Liver (tissue), 8 donors: ENCODE measurements at regions not wholly inside any gene's neighbourhood (a gene's known extent, or its start where the extent isn't known, plus 50 kb on each side); places are given as distances from the start of the nearest gene placed in this dataset.
A peak's percentile ranks its signal among the peaks of the same experiment; 100 is the strongest.

Experiments used
- DNase-seq: peaks from one replicate; pipeline ENCODE4 v3.0.0-alpha.2; 2017; ENCODE audit warnings: low spot score
- H3K27ac ChIP-seq, 2 donors: one replicate each; pipeline ENCODE4 v1.7.0; 2013; ENCODE audit warnings: inconsistent platforms in 2 of 2, low read length in 2 of 2, control low read depth in 1 of 2, low read depth in 1 of 2, mild to moderate bottlenecking in 1 of 2
- H3K27me3 ChIP-seq, 4 donors: one replicate each; pipeline versions ENCODE4 v1.6.1 to v1.7.0; 2013; ENCODE audit warnings: low read length in 3 of 4, inconsistent platforms in 1 of 4, mild to moderate bottlenecking in 1 of 4, moderate library complexity in 1 of 4; ENCODE audit not compliant: control insufficient read depth in 4 of 4, insufficient read depth in 4 of 4
- H3K36me3 ChIP-seq, 4 donors: one replicate each; pipeline versions ENCODE4 v1.6.1 to v1.7.0; 2013; ENCODE audit warnings: low read length in 3 of 4, mild to moderate bottlenecking in 3 of 4, low read depth in 1 of 4, moderate library complexity in 1 of 4; ENCODE audit not compliant: control insufficient read depth in 4 of 4, insufficient read depth in 3 of 4
- H3K4me1 ChIP-seq, 4 donors: one replicate each; pipeline versions ENCODE4 v1.6.1 to v1.7.0; 2013; ENCODE audit warnings: low read length in 3 of 4, mild to moderate bottlenecking in 3 of 4, moderate library complexity in 1 of 4; ENCODE audit not compliant: control insufficient read depth in 4 of 4, insufficient read depth in 4 of 4
- H3K4me3 ChIP-seq, 3 donors: one replicate each; pipeline versions ENCODE4 v1.6.1 to v1.7.0; 2013; ENCODE audit warnings: low read length in 3 of 3, control low read depth in 1 of 3, low read depth in 1 of 3, mild to moderate bottlenecking in 1 of 3
- H3K9ac ChIP-seq, 2 donors: one replicate each; pipeline ENCODE4 v1.7.0; 2013; ENCODE audit warnings: low read length in 2 of 2, mild to moderate bottlenecking in 2 of 2, moderate library complexity in 2 of 2, control low read depth in 1 of 2, low read depth in 1 of 2
- H3K9me3 ChIP-seq, 4 donors: one replicate each; pipeline versions ENCODE4 v1.6.1 to v1.7.0; 2013; ENCODE audit warnings: low read length in 3 of 4; ENCODE audit not compliant: control insufficient read depth in 4 of 4
- EGR1 ChIP-seq, 2 donors: IDR thresholded peaks; 2 replicates each; pipeline ENCODE4 v1.6.1; 2016 to 2018; ENCODE audit warnings: antibody characterized with exemption in 2 of 2, low read depth in 2 of 2
- FOXA1 ChIP-seq: IDR thresholded peaks from 2 replicates; pipeline ENCODE4 v1.6.1; 2016; ENCODE audit warnings: antibody characterized with exemption
- FOXA2 ChIP-seq: IDR thresholded peaks from 2 replicates; pipeline ENCODE4 v1.6.1; 2016; ENCODE audit warnings: antibody characterized with exemption
- GABPA ChIP-seq, 2 donors: IDR thresholded peaks in 1 of 2; conservative IDR thresholded peaks in 1 of 2; 2 replicates each; pipeline ENCODE4 v1.6.1; 2016; ENCODE audit warnings: antibody characterized with exemption in 2 of 2, mild to moderate bottlenecking in 1 of 2, moderate library complexity in 1 of 2
- HNF4A ChIP-seq, 2 donors: conservative IDR thresholded peaks; 2 replicates each; pipeline ENCODE4 v1.6.1; 2016; ENCODE audit warnings: antibody characterized with exemption in 2 of 2, mild to moderate bottlenecking in 2 of 2
- HNF4G ChIP-seq: IDR thresholded peaks from 2 replicates; pipeline ENCODE4 v1.6.1; 2016; ENCODE audit warnings: antibody characterized with exemption
- JUND ChIP-seq, 2 donors: IDR thresholded peaks; 2 replicates each; pipeline ENCODE4 v1.6.1; 2016; ENCODE audit warnings: antibody characterized with exemption in 2 of 2
- MAX ChIP-seq: IDR thresholded peaks from 2 replicates; pipeline ENCODE4 v1.6.1; 2016; ENCODE audit warnings: antibody characterized with exemption
- NR2F2 ChIP-seq: IDR thresholded peaks from 2 replicates; pipeline ENCODE4 v1.6.1; 2016; ENCODE audit warnings: antibody characterized with exemption
- RXRA ChIP-seq, 2 donors: IDR thresholded peaks; 2 replicates each; pipeline ENCODE4 v1.6.1; 2017 to 2018; ENCODE audit warnings: antibody characterized with exemption in 2 of 2, mild to moderate bottlenecking in 1 of 2
- SP1 ChIP-seq: IDR thresholded peaks from 2 replicates; pipeline ENCODE4 v1.6.1; 2018; ENCODE audit warnings: antibody characterized with exemption, mild to moderate bottlenecking
- TAF1 ChIP-seq: conservative IDR thresholded peaks from 2 replicates; pipeline ENCODE4 v1.6.1; 2016; ENCODE audit warnings: antibody characterized with exemption, mild to moderate bottlenecking
- YY1 ChIP-seq: IDR thresholded peaks from 2 replicates; pipeline ENCODE4 v1.6.1; 2016; ENCODE audit warnings: antibody characterized with exemption, mild to moderate bottlenecking
- ZBTB33 ChIP-seq: IDR thresholded peaks from 2 replicates; pipeline ENCODE4 v1.6.1; 2016; ENCODE audit warnings: antibody characterized with exemption
- WGBS: extraction: QIAGEN DNeasy Blood & Tissue Kit; methylation state at CpG from one replicate; pipeline ENCODE4 v1.1.7; 2013; 5-methylcytosine and 5-hydroxymethylcytosine counted together
- TF ChIP-seq, protein P1 (sequence below): fragments of 150-350 bp; IDR thresholded peaks from 2 replicates; pipeline ENCODE4 v1.5.1; 2017; ENCODE audit warnings: improper control_type of control experiment, low read depth, low read length; ENCODE audit not compliant: missing input control
- TF ChIP-seq, protein P2 (sequence below): IDR thresholded peaks from 2 replicates; pipeline ENCODE4 v1.6.1; 2016; ENCODE audit warnings: antibody characterized with exemption
- TF ChIP-seq, protein P3 (sequence below): IDR thresholded peaks from 2 replicates; pipeline ENCODE4 v1.6.1; 2016; ENCODE audit warnings: antibody characterized with exemption, mild to moderate bottlenecking
- donor health status: healthy.
- donor health status: healthy.
- donor health status: healthy.
- donor health status: healthy.
- donor health status: healthy.

GRCh38 chr2:15756882-15757819 is 165.5 kb downstream of the DDX1 start:
- TF ChIP-seq FOXA1: no peak
- TF ChIP-seq JUND (IDR thresholded peaks at IDR 0.05): no peak
- TF ChIP-seq HNF4G: no peak
- TF ChIP-seq SP1: no peak
- TF ChIP-seq EGR1 (IDR thresholded peaks at IDR 0.05; ENCODE audit: low read depth in 2 of 2): no peak
- TF ChIP-seq YY1: no peak
- no peak for TF ChIP-seq FOXA2
- no peak for TF ChIP-seq MAX
- no peak for TF ChIP-seq ZBTB33
- TF ChIP-seq RXRA (IDR thresholded peaks at IDR 0.05): no peak
- TF ChIP-seq NR2F2: no peak
- no peak for TF ChIP-seq HNF4A (conservative IDR thresholded peaks at IDR 0.05)
- TF ChIP-seq, protein P1, sequence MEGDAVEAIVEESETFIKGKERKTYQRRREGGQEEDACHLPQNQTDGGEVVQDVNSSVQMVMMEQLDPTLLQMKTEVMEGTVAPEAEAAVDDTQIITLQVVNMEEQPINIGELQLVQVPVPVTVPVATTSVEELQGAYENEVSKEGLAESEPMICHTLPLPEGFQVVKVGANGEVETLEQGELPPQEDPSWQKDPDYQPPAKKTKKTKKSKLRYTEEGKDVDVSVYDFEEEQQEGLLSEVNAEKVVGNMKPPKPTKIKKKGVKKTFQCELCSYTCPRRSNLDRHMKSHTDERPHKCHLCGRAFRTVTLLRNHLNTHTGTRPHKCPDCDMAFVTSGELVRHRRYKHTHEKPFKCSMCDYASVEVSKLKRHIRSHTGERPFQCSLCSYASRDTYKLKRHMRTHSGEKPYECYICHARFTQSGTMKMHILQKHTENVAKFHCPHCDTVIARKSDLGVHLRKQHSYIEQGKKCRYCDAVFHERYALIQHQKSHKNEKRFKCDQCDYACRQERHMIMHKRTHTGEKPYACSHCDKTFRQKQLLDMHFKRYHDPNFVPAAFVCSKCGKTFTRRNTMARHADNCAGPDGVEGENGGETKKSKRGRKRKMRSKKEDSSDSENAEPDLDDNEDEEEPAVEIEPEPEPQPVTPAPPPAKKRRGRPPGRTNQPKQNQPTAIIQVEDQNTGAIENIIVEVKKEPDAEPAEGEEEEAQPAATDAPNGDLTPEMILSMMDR: no peak
- TF ChIP-seq, protein P2, sequence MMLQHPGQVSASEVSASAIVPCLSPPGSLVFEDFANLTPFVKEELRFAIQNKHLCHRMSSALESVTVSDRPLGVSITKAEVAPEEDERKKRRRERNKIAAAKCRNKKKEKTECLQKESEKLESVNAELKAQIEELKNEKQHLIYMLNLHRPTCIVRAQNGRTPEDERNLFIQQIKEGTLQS: no peak
- TF ChIP-seq TAF1: no peak
- no peak for TF ChIP-seq GABPA (IDR thresholded peaks at IDR 0.05 in 1 of 2, conservative IDR thresholded peaks at IDR 0.05 in 1 of 2)
- TF ChIP-seq, protein P3, sequence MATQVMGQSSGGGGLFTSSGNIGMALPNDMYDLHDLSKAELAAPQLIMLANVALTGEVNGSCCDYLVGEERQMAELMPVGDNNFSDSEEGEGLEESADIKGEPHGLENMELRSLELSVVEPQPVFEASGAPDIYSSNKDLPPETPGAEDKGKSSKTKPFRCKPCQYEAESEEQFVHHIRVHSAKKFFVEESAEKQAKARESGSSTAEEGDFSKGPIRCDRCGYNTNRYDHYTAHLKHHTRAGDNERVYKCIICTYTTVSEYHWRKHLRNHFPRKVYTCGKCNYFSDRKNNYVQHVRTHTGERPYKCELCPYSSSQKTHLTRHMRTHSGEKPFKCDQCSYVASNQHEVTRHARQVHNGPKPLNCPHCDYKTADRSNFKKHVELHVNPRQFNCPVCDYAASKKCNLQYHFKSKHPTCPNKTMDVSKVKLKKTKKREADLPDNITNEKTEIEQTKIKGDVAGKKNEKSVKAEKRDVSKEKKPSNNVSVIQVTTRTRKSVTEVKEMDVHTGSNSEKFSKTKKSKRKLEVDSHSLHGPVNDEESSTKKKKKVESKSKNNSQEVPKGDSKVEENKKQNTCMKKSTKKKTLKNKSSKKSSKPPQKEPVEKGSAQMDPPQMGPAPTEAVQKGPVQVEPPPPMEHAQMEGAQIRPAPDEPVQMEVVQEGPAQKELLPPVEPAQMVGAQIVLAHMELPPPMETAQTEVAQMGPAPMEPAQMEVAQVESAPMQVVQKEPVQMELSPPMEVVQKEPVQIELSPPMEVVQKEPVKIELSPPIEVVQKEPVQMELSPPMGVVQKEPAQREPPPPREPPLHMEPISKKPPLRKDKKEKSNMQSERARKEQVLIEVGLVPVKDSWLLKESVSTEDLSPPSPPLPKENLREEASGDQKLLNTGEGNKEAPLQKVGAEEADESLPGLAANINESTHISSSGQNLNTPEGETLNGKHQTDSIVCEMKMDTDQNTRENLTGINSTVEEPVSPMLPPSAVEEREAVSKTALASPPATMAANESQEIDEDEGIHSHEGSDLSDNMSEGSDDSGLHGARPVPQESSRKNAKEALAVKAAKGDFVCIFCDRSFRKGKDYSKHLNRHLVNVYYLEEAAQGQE: no peak

More at GRCh38 chr2:15756882-15757819, 165.5 kb downstream of the DDX1 start:
- no peaks in the 10 kb centered on the region for H3K36me3 ChIP-seq
- no peaks in the 10 kb centered on the region for H3K27me3 ChIP-seq
- 95% methylated on average over 10 of the region's 10 CpGs for whole genome bisulfite sequencing
- no peaks in the 10 kb centered on the region for H3K4me1 ChIP-seq
- H3K9me3 ChIP-seq: no peaks in the 10 kb centered on the region
- no peak overlapping the region for H3K4me3 ChIP-seq
- H3K9ac ChIP-seq: no peak overlapping the region
- H3K27ac ChIP-seq: no peak overlapping the region
- DNase-seq: peak; percentile 20
